ENCODE measurements at regions not wholly inside any gene's neighbourhood (a gene's known extent, or its start where the extent isn't known, plus 50 kb on each side); places are given as distances from the start of the nearest gene placed in this dataset.
A peak's percentile ranks its signal among the peaks of the same experiment; 100 is the strongest.

- TF ChIP-seq CTCF (IDR thresholded peaks at IDR 0.05): no peak
- ATAC-seq (ENCODE audit: low FRiP score): no peak
- DNase-seq (ENCODE audit: low spot score): no peak
Observed at GRCh38 chr6:21648475-21649050, 55.0 kb downstream of the SOX4 start.

GRCh38 chr6:21653323-21653722 is 59.8 kb downstream of the SOX4 start:
- DNase-seq (ENCODE audit: low spot score) (no peak), ATAC-seq (ENCODE audit: low FRiP score) (no peak)
- no peak for TF ChIP-seq CTCF (IDR thresholded peaks at IDR 0.05)

DNA sequence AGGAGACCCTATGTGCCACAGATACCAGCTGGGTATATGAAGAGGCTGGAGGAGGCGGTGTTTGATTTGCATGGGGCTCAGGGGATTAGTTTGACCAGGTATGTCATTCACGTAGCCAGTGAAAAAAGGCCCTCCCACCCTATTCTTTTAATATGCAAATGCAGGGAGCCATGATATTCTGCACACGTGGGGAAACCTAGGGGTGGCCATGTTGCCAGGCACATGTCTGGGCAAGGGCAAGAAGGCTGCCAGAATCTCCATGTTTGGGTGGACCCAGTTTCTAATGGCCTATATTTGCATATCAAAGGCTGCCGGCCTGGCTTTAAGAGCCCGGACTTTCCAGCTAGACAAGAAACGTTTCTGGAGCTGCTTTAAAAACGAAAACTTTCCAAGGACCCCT is 60.4 kb downstream of the SOX4 start:
- ATAC-seq (ENCODE audit: low FRiP score) (no peak), DNase-seq (ENCODE audit: low spot score) (no peak)
- TF ChIP-seq CTCF (IDR thresholded peaks at IDR 0.05): no peak

GRCh38 chr6:21654361-21654760 is 60.8 kb downstream of the SOX4 start:
- DNase-seq (ENCODE audit: low spot score) (no peak), ATAC-seq (ENCODE audit: low FRiP score) (no peak)
- no peak for TF ChIP-seq CTCF (IDR thresholded peaks at IDR 0.05)

DNA sequence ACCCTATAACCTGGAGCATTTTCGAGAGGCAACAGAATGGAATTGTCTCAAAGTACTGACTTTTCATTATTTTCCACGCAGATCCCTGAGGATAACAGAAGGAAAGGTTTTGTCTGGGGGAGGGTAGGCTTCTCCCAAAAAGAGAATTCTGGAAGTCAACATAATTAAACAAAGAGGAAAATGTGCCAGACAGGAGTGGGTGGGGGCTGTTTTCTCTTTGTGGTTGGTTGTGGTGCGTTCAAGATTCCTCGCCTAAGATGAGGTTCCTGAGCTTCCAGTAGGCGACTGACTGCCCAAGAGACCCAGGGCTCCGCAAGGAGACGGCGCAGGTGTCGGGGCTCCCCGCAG is 70.4 kb downstream of the SOX4 start:
- DNase-seq (ENCODE audit: low spot score) (no peak), ATAC-seq (ENCODE audit: low FRiP score) (no peak)
- no peak for TF ChIP-seq CTCF (IDR thresholded peaks at IDR 0.05)

DNA sequence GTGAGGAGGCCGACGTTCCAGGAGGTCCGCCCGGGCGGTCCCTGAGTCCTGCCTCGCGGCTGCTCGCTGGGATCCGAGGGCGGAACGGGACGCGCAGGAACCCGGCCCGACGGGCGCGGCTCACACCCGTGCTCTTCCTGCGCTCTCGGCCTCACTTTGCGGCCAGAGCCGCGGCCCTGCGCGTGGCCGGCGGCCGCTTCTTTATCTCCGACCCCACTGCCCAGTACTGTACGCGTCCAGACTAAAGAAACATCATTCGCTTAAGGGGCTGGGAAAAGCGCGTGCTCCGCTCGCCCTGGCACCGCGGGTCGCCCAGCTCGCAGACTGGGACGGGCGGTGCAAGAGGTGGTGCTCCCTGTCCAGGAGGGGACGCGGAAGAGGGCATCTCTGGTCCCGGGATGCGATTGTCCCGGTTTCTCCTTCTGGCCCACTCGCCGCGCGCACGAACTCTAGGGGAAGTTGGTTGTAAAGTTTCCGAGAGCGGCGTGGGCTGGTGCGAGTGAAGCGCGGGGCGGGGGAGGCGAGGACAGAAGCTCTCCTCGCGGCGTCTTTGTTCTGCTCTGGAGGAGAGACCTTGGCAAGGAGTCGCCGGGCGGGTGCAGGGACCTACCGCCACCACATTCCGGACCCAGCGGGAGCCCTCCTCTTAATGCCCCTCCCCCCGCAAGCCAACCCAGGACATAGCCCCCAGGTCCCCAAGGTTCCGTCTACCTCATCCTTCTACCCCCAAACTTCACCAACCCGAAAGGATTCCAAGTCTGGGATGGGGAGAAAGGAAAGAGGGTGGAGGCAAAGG is 71.0 kb downstream of the SOX4 start:
- TF ChIP-seq CTCF (IDR thresholded peaks at IDR 0.05): no peak
- DNase-seq (ENCODE audit: low spot score) (no peak), ATAC-seq (ENCODE audit: low FRiP score) (peak; percentile 69)

- ATAC-seq (ENCODE audit: low FRiP score) (peak; percentile 22), DNase-seq (ENCODE audit: low spot score) (no peak)
- no peak for TF ChIP-seq CTCF (IDR thresholded peaks at IDR 0.05)
Observed at GRCh38 chr6:21665110-21665391, 71.5 kb downstream of the SOX4 start.

Measured in omental fat pad (tissue), 3 donors.